K562 (cell line): ENCODE measurements at regions not wholly inside any gene's neighbourhood (a gene's known extent, or its start where the extent isn't known, plus 50 kb on each side); places are given as distances from the start of the nearest gene placed in this dataset.
A peak's percentile ranks its signal among the peaks of the same experiment; 100 is the strongest.
"Not testable (repeated sequence)": the region's sequence is repeated elsewhere in the genome, so short reads cannot be mapped to it uniquely, and the experiment has no call there.

ENCODE experiments used
- ATAC-seq: fragments of 200-7000 bp; cut with Tn5 transposase; 3 replicates; pipeline ENCODE4 v1.9.1; 2020; ENCODE audit warnings: moderate library complexity
- BruUV-seq: library from RNA; stranded (reverse); fragments of 400-500 nt; replicated peaks from 2 replicates; lab custom pipeline; 2021; lab: Mats Ljungman, UMichigan
- CTCF ChIA-PET: fragments of 300-600 bp; formaldehyde crosslinking; extraction: SDS; loops from one replicate; lab custom pipeline; 2021; ENCODE audit warnings: low intra/inter-chr PET ratio; lab: Yijun Ruan, JAX
- POLR2A ChIA-PET: fragments of 300-600, 350-650 bp; sonication (Branson Sonifier 250); formaldehyde crosslinking; extraction: SDS; loops from one replicate; lab custom pipeline; 2021; ENCODE audit warnings: antibody characterized with exemption, inconsistent platforms; lab: Yijun Ruan, JAX
- DNase-seq, 4 experiments: peaks; one replicate each; pipeline versions ENCODE4 v3.0.0 to v3.0.0-alpha.2; 2011 to 2018; ENCODE audit warnings: low spot score in 3 of 4, mixed read lengths in 3 of 4; ENCODE audit errors: extremely low read depth in 1 of 4
- FAIRE-seq: peaks from 2 replicates; lab custom pipeline; 2011; peaks lifted over from hg19 to GRCh38; lab: Jason Lieb, UNC
- H2AFZ ChIP-seq: 2 replicates; pipeline ENCODE4 v1.6.0; 2011; ENCODE audit warnings: low read depth, low read length, control low read depth, inconsistent platforms
- H3K27ac ChIP-seq: fragments of 200-600 bp; 3 replicates; pipeline ENCODE4 v1.8.0; 2011; ENCODE audit warnings: low read depth, mild to moderate bottlenecking, control low read depth, inconsistent platforms, low read length, moderate library complexity, mixed read lengths; ENCODE audit errors: extremely low read depth
- H3K27me3 ChIP-seq, 2 experiments: fragments of 300-600 bp in 1 of 2; 2 replicates in 1 of 2; 3 replicates in 1 of 2; pipeline versions ENCODE4 v1.6.0 to v1.8.0; 2011; ENCODE audit warnings: inconsistent platforms in 2 of 2, low read length in 2 of 2, mild to moderate bottlenecking in 1 of 2, mixed read lengths in 1 of 2, moderate library complexity in 1 of 2; ENCODE audit not compliant: control insufficient read depth in 2 of 2, insufficient read depth in 2 of 2
- H3K36me3 ChIP-seq: fragments of 300-600 bp; 3 replicates; pipeline ENCODE4 v1.8.0; 2011; ENCODE audit warnings: mild to moderate bottlenecking, low read length, inconsistent platforms; ENCODE audit not compliant: control insufficient read depth, insufficient read depth
- H3K4me1 ChIP-seq, 2 experiments: fragments of 200-600 bp in 1 of 2; replicated peaks in 1 of 2; 2 replicates in 1 of 2; 3 replicates in 1 of 2; pipeline versions ENCODE4 v1.5.1 to v1.8.0; 2011; ENCODE audit warnings: inconsistent platforms in 2 of 2, low read length in 2 of 2, mild to moderate bottlenecking in 1 of 2, mixed read lengths in 1 of 2, moderate library complexity in 1 of 2; ENCODE audit not compliant: control insufficient read depth in 2 of 2, insufficient read depth in 2 of 2
- H3K4me2 ChIP-seq: 2 replicates; pipeline ENCODE4 v1.6.1; 2011; ENCODE audit warnings: low read length, control low read depth, inconsistent platforms, mixed read lengths; ENCODE audit not compliant: insufficient read depth
- H3K4me3 ChIP-seq: fragments of 200-600 bp; sonication (generic), shearing (Covaris generic); 2 replicates; pipeline ENCODE4 v1.5.1; 2016; ENCODE audit warnings: control low read depth, inconsistent platforms
- H3K79me2 ChIP-seq: fragments of 200-600 bp; 3 replicates; pipeline ENCODE4 v1.8.0; 2011; ENCODE audit warnings: low read length, inconsistent platforms; ENCODE audit not compliant: control insufficient read depth, insufficient read depth
- H3K9ac ChIP-seq, 2 experiments: 2 replicates each; pipeline versions ENCODE4 v1.6.0 to v1.6.1; 2011; ENCODE audit warnings: low read depth in 2 of 2, low read length in 2 of 2, control low read depth in 1 of 2, inconsistent platforms in 1 of 2, mild to moderate bottlenecking in 1 of 2, mixed read lengths in 1 of 2; ENCODE audit not compliant: insufficient read depth in 1 of 2
- H3K9me1 ChIP-seq: one replicate; pipeline ENCODE4 v1.6.0; 2011; ENCODE audit warnings: inconsistent platforms, mild to moderate bottlenecking, low read length, moderate library complexity; ENCODE audit not compliant: control insufficient read depth, insufficient read depth
- H3K9me3 ChIP-seq: replicated peaks from 2 replicates; pipeline ENCODE4 v1.5.1; 2011; ENCODE audit warnings: low read depth, low read length, inconsistent platforms; ENCODE audit not compliant: control insufficient read depth, insufficient read depth
- H4K20me1 ChIP-seq: replicated peaks from 2 replicates; pipeline ENCODE4 v1.6.1; 2011; ENCODE audit warnings: low read length, inconsistent platforms, mixed read lengths; ENCODE audit not compliant: control insufficient read depth, insufficient read depth
- NR2C1 ChIP-seq, 2 experiments: fragments of 450-650 bp; IDR thresholded peaks; 2 replicates each; pipeline ENCODE4 v1.6.1; 2017; ENCODE audit warnings: mild to moderate bottlenecking in 2 of 2, antibody characterized with exemption in 1 of 2, inconsistent platforms in 1 of 2, missing compliant biosample characterization in 1 of 2, missing genetic modification characterization in 1 of 2
- POLR2A ChIP-seq: fragments of 450-650 bp; conservative IDR thresholded peaks from 2 replicates; pipeline ENCODE4 v1.6.1; 2016
- POLR2AphosphoS5 ChIP-seq: IDR thresholded peaks from 2 replicates; pipeline ENCODE4 v1.6.1; 2011; ENCODE audit warnings: mild to moderate bottlenecking, low read depth, low read length, moderate library complexity; ENCODE audit not compliant: control insufficient read depth, insufficient read depth
- POLR2G ChIP-seq: fragments of 200-400 bp; formaldehyde crosslinking; IDR thresholded peaks from 2 replicates; pipeline ENCODE4 v1.6.1; 2017; ENCODE audit warnings: low read depth, mild to moderate bottlenecking, antibody characterized with exemption, low read length, moderate library complexity
- SUPT5H ChIP-seq: fragments of 450-650 bp; IDR thresholded peaks from 2 replicates; pipeline ENCODE4 v1.6.1; 2016
- ZFX ChIP-seq: sonication (generic); formaldehyde crosslinking; IDR thresholded peaks from 2 replicates; pipeline ENCODE4 v1.8.0; 2022; ENCODE audit warnings: mild to moderate bottlenecking, missing genetic modification reagents, moderate library complexity
- WGBS: fragments of 100-300 bp; shearing (Covaris generic); methylation state at CpG from one replicate; pipeline ENCODE4 v1.1.6; 2016; ENCODE audit warnings: low coverage, mixed read lengths; ENCODE audit not compliant: insufficient coverage; ENCODE audit errors: missing lambda C conversion rate; 5-methylcytosine and 5-hydroxymethylcytosine counted together
- in situ Hi-C: fragments of 300-500 bp; cut with MboI; formaldehyde crosslinking; loops from 4 replicates; pipeline ENCODE4 v1.15.0; 2018; ENCODE audit warnings: inconsistent platforms, mixed read lengths
- intact Hi-C: fragments of 100-400 bp; cut with micrococcal nuclease; formaldehyde crosslinking; loops from 2 replicates; pipeline ENCODE4 v1.14.2; 2022
- TF ChIP-seq, protein P1 (sequence below): fragments of 250-450 bp; sonication (Bioruptor Pico); IDR thresholded peaks from 2 replicates; pipeline ENCODE4 v1.9.0; 2021; ENCODE audit warnings: mild to moderate bottlenecking
- TF ChIP-seq, protein P2 (sequence below): fragments of 200-800 bp; sonication (Bioruptor generic); IDR thresholded peaks from 2 replicates; pipeline ENCODE4 v1.6.1; 2016; ENCODE audit warnings: missing genetic modification characterization, missing compliant biosample characterization

DNA sequence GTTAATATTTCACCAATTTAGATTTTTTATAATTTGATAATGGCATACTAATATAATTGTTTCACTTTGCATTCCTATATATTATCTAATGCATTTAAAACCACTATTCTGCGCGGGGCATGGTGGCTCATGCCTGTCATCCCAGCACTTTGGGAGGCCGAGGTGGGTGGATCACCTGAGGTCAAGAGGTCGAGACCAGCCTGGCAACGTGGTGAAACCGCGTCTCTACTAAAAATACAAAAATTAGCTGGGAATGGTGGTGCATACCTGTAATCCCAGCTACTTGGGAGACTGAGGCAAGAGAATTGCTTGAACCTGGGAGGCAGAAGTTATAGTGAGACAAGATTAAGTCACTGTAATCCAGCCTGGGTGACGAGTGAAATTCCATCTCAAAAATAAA is 104.3 kb downstream of the HFE start:
- ATAC-seq; H2AFZ ChIP-seq; FAIRE-seq; BruUV-seq; H3K27ac ChIP-seq; H3K4me2 ChIP-seq; H3K9ac ChIP-seq; H3K4me3 ChIP-seq; H3K9me3 ChIP-seq; DNase-seq; CTCF ChIA-PET; intact Hi-C loops; H3K27me3 ChIP-seq; H3K9me1 ChIP-seq; TF ChIP-seq NR2C1 (tag; IDR thresholded peaks at IDR 0.05): not testable (repeated sequence)
- Histone ChIP-seq H3K79me2 (peaks cover 90% of the 10 kb centered on the region), H4K20me1 (peaks cover 18% of the 10 kb centered on the region), H3K36me3 (peaks cover 56% of the 10 kb centered on the region), H3K4me1 (peaks cover 5 to 36% of the 10 kb centered on the region in 2 experiments; a peak in 4 of 5 replicates)
- POLR2A ChIA-PET: interaction anchor here (0.6 to 18.6 kb wide), 9 partner anchors 8 to 956 kb away, joined by 3 to 323 read pairs (median 7); a partner anchor contains a TSS
- WGBS: 80% methylated on average over 8 of the region's 8 CpGs
- TF ChIP-seq, protein P1, sequence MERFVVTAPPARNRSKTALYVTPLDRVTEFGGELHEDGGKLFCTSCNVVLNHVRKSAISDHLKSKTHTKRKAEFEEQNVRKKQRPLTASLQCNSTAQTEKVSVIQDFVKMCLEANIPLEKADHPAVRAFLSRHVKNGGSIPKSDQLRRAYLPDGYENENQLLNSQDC (CRISPR knock-in tag): peak; percentile 78; the same call in 1 of the 2 replicates
- peak; percentile 36 for TF ChIP-seq POLR2A
- 0 out of 2 replicates have a peak, but pooled peaks have one; percentile 37 for TF ChIP-seq NR2C1 (IDR thresholded peaks at IDR 0.05)
- peak; percentile 34; the same call in 1 of the 2 replicates for TF ChIP-seq POLR2G
- TF ChIP-seq ZFX (CRISPR knock-in tag): 0 out of 2 replicates have a peak, but pooled peaks have one; percentile 18
- TF ChIP-seq POLR2AphosphoS5: peak; percentile 55; the same call in 1 of the 2 replicates
- TF ChIP-seq, protein P2, sequence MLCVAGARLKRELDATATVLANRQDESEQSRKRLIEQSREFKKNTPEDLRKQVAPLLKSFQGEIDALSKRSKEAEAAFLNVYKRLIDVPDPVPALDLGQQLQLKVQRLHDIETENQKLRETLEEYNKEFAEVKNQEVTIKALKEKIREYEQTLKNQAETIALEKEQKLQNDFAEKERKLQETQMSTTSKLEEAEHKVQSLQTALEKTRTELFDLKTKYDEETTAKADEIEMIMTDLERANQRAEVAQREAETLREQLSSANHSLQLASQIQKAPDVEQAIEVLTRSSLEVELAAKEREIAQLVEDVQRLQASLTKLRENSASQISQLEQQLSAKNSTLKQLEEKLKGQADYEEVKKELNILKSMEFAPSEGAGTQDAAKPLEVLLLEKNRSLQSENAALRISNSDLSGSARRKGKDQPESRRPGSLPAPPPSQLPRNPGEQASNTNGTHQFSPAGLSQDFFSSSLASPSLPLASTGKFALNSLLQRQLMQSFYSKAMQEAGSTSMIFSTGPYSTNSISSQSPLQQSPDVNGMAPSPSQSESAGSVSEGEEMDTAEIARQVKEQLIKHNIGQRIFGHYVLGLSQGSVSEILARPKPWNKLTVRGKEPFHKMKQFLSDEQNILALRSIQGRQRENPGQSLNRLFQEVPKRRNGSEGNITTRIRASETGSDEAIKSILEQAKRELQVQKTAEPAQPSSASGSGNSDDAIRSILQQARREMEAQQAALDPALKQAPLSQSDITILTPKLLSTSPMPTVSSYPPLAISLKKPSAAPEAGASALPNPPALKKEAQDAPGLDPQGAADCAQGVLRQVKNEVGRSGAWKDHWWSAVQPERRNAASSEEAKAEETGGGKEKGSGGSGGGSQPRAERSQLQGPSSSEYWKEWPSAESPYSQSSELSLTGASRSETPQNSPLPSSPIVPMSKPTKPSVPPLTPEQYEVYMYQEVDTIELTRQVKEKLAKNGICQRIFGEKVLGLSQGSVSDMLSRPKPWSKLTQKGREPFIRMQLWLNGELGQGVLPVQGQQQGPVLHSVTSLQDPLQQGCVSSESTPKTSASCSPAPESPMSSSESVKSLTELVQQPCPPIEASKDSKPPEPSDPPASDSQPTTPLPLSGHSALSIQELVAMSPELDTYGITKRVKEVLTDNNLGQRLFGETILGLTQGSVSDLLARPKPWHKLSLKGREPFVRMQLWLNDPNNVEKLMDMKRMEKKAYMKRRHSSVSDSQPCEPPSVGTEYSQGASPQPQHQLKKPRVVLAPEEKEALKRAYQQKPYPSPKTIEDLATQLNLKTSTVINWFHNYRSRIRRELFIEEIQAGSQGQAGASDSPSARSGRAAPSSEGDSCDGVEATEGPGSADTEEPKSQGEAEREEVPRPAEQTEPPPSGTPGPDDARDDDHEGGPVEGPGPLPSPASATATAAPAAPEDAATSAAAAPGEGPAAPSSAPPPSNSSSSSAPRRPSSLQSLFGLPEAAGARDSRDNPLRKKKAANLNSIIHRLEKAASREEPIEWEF: 0 out of 2 replicates have a peak, but pooled peaks have one; percentile 22
- TF ChIP-seq SUPT5H: peak; percentile 39; the same call in 1 of the 2 replicates
- in situ Hi-C loops: loop anchor here (25.0 kb wide), 1 partner anchor 371 kb away; no protein-coding TSS in a partner anchor
